GM11168 (cell line): ENCODE measurements at regions not wholly inside any gene's neighbourhood (a gene's known extent, or its start where the extent isn't known, plus 50 kb on each side); places are given as distances from the start of the nearest gene placed in this dataset.

Source experiments
- in situ Hi-C: fragments of 300-500 bp; cut with MboI; formaldehyde crosslinking; loops from one replicate; pipeline ENCODE4 v1.12.0; 2022; ENCODE audit warnings: low sequenced_read_pairs; ENCODE audit not compliant: unreplicated experiment

DNA sequence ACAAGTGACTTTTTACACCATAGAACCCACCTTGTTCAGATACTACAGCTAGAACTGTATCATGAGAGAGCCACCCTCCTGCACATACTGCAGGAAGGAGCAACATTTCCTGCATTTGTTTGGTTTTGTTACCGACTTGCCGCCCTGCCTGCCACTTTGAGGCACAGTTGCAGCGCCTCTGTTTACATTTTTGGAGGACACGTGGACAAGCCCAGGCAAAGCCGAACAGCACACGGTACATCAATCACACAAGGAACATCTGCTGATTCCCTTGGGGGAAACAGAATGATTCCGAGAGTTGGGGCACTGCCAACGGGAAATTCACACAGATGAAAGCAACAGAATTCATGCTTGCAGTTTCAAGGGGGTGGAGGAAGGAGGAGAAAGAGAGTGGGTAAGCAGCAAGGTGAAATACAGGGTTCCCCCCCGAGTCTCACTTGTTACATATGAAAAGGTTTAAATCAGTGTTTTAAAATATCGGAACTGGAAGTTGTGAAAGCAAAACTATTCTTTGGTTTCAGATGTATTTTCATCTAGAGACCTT lies 110.7 kb downstream of the BTG1 start:
- in situ Hi-C loops, result no loop called here

DNA sequence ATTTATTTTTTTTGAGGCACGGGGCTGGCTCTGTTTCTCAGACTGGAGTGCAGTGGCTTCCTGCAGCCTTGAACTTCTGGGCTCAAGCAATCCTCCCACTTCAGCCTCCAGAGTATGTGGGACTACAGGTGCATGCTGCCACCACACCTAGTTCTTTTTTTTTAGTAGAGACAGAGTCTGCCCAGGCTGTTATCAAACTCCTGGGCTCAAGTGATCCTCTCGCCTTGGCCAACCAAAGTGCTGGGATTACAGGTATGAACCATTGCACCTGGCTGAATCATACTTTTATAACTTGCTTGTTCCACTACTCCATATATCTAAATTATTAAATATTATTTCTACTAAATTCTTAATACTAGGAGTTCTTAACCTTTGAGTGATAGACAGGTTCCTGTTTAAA lies 111.6 kb downstream of the BTG1 start:
- in situ Hi-C loops, result no loop called here

DNA sequence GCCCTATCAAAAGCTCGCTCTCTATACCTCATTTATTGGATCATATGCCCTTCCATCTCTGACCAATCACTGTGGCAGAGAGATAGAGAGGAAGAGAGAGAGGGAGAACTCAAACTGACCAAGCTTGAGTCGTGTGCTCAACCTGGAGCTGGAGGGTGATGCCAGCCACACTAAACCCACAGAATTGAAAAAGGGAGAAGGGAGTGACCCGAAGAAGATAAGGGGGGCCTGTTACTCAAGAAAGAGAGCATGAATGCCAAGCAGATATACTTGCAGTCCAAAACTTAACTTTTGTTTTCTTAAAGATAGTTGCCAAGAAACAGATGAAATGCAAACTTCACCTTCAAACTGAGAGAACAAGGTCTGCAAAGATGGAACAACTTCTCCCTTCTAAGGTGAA lies 112.7 kb downstream of the BTG1 start:
- in situ Hi-C loops, result no loop called here

DNA sequence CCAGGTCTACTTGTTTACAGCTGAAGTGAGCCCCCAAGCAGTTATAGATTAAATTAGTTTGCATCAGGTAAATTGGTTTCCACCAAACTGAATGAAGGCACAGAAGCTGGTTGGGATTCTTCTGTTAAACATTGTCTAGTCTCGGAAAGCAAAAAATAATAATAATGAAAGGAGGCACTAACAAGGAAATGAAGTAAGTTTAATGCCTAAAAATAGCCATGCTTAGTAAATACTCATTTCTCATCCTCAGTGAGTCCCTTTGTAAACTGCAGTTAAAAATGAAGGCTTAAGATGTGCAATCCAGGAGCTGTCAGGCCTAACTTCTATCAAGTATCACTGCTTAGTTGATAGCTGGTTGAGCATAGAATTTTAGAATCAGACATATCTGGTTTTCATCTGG lies 113.5 kb downstream of the BTG1 start:
- in situ Hi-C loops, result no loop called here

DNA sequence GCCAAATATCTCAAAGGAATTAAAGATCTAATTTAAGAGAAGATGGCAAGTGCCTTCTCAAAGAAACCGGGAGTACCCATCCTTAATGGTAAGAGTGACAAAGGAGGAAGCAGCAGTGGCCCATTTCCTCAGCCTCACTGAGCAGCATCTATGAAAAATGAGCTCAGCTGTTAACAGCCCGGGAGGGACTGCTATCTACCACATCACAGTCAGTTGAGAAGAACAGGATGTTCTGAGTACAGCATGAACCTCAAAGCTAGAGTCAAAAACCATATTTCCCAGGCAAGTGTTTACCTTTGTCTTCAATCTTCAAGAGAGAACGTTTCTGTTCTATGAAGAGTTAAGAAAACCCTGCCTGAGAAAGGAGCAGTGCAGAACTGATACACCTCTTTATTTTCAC lies 115.0 kb downstream of the BTG1 start:
- in situ Hi-C loops, result no loop called here

DNA sequence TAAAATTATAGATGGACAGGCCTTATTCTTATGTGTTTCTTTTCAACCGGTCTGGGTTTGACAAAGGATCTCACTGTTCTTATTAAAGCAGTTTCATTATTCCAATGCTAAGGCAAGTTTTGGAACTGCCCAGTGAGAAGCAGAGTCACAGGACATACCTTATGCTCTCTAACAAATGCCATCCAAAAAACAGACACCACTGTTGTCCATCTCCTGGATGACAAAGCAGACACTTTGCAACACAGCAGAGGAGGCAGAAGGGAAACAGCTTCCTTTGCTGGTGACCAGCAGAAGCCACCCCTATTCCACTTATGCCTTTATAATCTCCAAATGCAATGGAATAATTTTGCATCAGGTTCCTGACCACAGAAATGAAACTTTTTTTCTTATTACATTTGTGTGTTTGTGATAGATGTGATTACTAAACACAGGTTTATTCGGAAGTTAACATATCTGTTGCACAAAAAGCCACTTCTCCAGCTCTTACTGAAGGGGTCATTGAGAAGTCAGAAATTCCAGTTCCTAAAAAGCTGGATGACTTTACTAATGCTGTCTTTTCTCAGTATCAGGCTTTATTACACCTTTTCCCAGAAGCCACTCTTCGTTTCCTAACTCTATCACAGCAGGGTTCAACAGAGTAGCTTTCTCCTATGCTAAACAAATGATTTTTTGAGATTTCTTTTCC lies 115.6 kb downstream of the BTG1 start:
- in situ Hi-C loops, result no loop called here

DNA sequence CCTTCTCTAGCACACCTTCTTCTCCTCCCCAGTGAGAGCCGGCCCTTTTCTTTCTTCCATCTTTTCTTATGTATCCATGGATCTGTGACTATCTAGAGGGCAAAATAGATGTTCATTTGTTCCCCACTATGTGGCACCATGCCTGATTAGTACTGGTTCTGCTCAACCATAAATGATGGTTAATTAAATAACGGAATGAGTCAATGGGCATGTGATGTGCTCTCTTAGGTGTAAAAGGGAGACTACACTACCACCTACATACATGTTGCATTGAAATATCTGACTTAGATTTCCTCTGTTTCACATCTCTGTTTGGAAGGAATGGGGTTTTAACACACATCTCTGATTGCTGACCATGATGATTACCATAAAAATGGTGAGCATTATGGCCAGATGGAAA lies 116.5 kb downstream of the BTG1 start:
- in situ Hi-C loops, result no loop called here

DNA sequence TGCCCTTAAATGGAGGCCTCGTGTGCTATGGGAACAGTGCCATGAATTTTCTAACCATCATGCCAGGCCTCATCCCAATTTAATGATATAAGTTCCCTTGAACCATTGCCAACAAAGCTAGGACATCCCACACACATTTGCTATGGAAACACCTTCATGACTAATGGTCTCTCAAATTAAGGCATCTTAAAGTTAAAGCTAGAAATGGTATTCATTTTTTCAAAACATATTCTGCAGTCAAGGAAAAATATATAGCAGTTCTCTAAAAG lies 117.3 kb downstream of the BTG1 start:
- in situ Hi-C loops, result no loop called here

DNA sequence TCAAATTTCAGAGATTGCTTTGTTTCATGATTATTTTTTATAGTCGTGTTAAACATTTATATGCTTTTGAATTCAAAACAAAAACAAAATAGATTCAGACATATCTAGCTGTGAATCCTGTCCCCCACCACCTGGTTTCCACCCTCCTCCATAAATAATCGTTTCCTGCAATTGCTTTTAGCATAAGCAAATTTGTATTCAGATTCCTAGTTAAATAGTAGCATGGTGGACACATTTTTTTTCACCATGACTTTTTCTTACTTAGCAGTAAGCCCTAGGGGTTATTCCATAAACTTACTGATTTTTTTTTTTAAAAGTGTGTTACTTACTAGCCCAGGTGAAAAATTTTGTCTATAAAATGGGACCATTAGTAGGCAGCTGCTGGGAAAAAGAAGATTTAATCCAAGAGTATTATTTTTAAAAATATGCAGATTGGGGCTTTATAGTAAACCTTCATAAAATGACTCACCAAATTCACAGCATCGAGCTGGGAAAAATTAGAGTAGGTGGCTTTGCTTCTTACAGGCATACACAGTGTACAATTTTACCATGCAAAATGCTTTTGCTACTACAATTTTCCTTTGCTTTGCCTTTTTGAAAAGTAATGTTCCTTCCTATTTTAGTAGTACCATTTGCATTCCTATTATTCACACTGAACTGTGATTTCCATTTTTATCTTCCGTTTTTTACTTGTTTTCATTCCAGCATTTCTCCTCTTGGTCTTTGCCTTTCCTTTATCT lies 117.8 kb downstream of the BTG1 start:
- in situ Hi-C loops, result no loop called here

DNA sequence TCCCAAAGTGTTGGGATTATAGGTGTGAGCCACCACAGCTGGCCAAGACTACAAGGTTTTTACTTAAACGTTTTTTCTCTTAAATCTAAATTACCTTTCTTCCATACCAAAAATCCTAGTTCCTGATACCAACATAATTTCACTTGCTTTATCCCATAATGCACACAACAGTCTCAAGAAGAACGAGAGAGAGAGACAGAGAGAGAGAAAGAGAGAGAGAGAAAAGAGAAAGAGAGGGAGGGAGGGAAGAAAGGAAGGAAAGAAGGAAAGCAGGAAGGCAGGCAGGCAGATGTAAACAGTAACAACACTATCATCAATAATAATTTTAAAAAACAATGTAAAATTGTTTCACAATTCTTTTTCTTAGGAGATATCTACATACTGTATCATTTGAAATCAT lies 118.4 kb downstream of the BTG1 start:
- in situ Hi-C loops, result no loop called here

DNA sequence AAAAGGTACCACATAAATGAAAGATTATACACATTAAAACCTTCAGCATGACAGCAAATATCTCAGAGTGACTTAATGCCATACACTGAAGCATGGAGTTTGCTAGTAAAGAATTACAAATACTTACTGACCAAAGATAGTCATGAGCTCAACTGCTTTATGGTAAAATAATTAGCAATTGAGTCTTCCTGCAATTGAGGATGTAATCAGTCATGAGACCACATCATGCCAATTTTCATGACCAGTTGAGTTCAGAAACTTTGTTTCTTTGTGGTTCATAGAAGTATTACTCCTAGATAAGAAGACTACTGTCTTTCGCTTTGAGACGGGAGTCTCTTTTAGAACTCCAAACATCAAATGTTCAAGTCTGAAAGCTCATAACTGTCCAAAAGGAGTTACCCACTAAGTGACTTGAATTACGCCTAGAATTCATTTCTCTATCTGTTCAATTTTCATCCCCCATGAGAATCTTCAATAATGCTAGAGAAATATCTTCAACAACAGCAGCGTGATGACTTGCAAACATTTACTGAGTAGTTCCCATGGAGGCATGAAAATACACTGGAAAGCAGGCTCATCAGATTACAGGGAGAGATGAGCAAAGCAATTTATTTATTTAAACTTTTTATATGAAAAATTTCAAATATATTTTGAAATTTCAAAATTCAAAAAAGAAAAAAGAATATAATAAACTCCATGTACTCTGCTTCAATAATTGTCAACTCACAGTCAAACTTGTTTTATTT lies 120.0 kb downstream of the BTG1 start:
- in situ Hi-C loops, result no loop called here

DNA sequence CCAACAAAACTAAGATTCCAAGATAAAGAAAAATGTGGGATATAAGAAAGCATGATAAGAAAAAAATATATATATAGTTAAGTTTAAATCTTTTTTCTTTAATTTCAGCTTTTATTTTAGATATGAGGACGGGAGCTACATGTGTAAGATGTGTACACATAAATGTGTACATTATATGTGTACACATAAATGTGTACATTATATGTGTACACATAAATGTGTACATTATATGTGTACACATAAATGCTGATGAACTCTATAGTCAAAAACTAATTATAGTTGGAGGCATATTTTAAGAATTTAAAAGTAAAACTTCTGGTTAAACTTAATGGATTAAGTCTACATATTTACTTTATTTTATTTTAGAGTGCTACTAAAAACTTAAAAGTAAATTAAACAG lies 123.6 kb downstream of the BTG1 start:
- in situ Hi-C loops, result no loop called here

DNA sequence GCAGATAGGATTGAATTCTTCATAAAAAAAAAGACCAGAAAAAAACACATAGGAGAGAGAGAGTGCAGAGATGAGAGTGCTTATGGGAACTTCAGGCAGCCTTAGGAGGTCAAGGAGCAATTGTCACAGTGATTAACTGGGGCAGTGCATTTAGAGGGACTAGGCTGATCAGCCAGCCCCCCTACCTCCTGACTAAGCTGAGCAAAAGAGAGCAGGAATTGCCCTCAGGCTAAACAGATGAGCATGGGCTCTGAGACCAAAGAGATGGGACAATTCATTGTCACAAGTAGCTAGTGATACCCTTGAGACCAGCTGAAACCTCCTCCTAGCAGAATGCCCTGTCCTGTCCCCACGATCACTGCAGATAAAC lies 124.0 kb downstream of the BTG1 start:
- in situ Hi-C loops, result no loop called here

DNA sequence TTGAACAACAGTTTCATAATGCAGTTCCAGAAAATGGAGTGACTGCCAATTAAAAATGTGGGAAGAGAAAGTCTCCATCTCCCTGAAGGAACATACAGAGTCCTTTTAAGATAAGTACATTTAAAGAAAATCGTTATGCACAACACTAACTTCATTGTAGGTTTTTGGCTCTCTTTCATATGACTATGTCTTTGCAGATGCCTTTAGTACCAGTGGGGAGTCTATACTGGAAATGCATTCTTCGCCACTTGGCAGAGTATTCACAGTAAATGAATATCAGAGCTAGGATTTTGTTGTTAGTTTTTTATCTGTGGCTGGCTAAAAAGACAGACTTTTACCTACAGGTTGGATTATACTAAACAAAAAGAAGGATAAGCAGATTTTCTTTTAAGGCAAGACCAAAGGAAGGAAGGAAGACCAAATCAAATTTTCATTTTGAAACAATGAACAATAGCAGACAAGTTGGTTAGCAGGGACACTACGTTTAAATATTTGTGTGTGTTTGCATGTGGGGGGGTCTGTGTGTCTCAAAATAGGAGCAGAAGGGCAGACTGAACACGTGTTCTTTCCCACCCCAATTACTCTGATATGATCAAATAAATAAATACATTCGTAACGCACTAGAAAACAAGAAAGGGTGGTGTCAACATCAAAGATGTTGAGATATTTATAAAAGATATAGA lies 124.5 kb downstream of the BTG1 start:
- in situ Hi-C loops, result no loop called here

DNA sequence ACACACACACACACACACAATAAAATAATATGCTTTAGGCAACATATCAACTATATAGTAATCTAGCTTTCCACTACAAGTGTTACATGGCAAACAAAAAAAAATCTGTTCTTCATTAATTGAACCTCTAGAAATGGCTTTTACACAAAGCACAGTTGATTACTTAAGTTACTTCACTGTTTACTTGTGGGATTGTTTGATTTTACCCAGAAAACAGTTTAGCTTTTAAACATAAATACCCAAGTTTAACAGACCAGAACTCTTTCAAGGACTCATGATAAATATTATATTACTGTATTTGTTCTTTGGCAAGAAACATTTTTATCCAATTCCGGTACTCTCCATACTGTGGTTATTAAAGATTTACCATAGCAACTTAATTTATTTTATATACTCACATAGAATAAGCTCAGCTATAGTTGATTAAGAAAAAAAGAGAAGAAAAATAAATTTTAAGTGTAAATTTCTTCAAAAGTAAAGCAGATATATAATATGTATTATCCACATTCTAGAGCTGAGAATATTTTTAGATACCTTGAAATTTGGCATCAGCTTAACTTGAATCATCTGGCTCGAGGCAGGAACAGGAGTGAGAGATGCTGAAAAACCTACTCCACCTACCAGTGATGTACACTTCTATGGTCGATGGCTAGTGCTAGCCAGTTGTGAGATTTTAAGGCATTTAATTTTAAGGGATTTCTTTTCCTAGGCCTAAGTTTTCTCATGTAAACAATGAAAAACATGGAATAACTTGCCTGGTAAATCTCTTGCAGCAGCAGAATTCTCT lies 126.0 kb downstream of the BTG1 start:
- in situ Hi-C loops, result no loop called here

DNA sequence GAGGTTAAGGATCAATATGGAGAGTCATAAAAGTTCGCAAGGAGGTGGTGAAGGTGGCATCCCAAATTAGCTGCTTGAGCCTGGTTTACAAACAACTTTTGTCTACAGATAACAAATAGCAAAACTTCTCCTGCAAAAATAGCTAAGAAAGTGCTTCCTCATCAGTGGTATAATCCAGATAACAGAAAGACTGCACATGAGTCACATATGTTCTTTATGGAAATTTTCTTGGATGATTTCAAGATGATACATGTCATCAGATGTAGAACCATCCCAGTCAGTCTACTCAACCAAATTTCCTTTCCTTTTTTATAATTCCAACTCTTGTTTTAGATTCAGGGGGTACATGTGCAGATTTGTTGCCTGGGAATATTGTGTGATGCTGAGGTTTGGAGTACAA lies 133.0 kb downstream of the BTG1 start:
- in situ Hi-C loops, result no loop called here

DNA sequence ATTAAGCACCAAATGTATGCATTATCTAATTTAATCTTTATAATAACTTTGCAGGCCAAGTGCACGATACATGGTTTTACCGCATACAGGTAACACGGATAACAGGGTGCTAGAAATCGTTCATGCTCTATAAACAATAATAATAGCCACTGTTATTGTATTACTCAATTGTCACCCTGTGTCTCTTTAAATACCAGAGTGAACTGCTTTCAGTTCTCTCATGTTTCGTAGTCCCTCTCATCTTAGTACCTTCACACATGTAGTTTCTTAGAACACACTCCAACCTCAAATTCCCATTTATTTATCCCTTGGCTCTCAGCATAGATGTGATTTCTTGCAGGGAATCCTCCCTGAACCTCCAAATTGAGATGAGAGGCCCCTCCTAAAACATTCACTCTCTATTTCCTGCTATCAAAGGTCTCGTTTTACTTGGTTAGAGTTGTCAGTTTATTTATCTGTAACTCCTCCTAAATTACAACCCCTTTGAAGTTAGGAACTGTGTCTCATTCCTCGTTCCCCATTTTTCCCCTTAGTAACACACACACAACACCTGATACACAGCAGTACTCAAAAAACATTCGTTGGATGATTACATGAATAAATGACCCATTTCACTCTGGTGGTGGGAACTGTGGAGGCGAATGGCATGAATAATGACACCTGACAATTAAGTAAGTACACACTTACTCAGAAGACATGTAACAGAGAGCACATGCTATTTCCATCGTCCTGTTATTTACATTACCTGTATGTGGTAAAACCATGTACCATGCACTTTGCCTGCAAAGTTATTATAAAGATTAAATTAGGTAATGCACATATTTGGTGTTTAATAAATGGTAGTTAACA lies 134.6 kb downstream of the BTG1 start:
- in situ Hi-C loops, result no loop called here

DNA sequence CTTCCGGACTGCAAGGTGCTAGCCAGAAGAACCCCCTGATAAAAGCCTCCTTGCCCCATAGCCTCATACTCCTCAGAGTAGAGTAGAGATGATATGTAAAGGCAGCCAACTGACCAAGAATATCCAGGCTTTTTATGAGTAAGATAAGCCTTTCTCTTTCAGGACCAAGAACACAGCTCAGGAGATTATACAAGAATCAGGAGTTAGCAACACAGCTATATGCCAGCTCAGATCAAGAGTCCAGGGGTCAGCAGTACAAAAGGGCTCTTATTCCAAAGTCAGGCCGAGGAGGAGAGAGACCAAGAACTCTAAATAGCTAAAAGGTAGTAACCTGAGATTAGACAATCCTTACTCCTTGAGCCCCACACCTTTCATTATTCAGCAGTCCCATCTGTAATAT lies 135.3 kb downstream of the BTG1 start:
- in situ Hi-C loops, result no loop called here

DNA sequence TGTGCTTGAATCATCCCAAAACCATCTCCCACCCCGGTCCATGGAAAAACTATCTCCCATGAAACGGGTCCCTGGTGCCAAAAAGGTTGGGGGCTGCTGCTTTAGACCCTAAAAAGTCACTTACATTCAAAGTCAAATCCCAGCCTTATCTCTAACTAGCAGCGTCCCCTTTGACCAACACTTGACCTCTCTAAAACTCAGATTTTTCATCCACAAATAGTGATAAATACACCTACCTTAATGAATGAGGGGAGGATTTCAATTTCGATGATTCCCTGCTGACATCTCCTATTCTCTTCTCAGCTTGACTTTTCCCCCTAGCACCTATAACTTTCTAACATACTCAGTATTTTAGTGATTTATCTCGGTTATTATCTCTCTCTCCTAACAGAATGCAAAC lies 137.3 kb downstream of the BTG1 start:
- in situ Hi-C loops, result no loop called here
